ENCODE measurements at regions not wholly inside any gene's neighbourhood (a gene's known extent, or its start where the extent isn't known, plus 50 kb on each side); places are given as distances from the start of the nearest gene placed in this dataset.
"Not testable (repeated sequence)": the region's sequence is repeated elsewhere in the genome, so short reads cannot be mapped to it uniquely, and the experiment has no call there.

- DNase-seq, result no peak
Measured at GRCh38 chr6:167408235-167408869, 83.5 kb downstream of the TTLL2 start.

GRCh38 chr6:167409079-167409478 is 84.2 kb downstream of the TTLL2 start:
- DNase-seq, result no peak

- DNase-seq, result no peak
Measured at GRCh38 chr6:167409694-167410093, 84.8 kb downstream of the TTLL2 start.

GRCh38 chr6:167410462-167410861 is 85.6 kb downstream of the TTLL2 start:
- no peak for DNase-seq

- DNase-seq, result no peak
Measured at GRCh38 chr6:167412506-167412905, 87.6 kb downstream of the TTLL2 start.

GRCh38 chr6:167415441-167415961 is 90.6 kb downstream of the TTLL2 start:
- no peak for DNase-seq

- no peak for DNase-seq
Measured at GRCh38 chr6:167416676-167417430, 92.0 kb downstream of the TTLL2 start.

- no peak for DNase-seq
Measured at GRCh38 chr6:167420177-167420576, 95.3 kb downstream of the TTLL2 start.

- DNase-seq, result no peak
Measured at GRCh38 chr6:167420858-167421766, 96.2 kb downstream of the TTLL2 start.

- not testable (repeated sequence) for DNase-seq
Measured at GRCh38 chr6:167421944-167422343, 97.1 kb downstream of the TTLL2 start.

- no peak for DNase-seq
Measured at GRCh38 chr6:167422934-167423333, 98.0 kb downstream of the TTLL2 start.

GRCh38 chr6:167424060-167424673 is 99.3 kb downstream of the TTLL2 start:
- no peak for DNase-seq

GRCh38 chr6:167424700-167425099 is 99.8 kb downstream of the TTLL2 start:
- DNase-seq, result no peak

GRCh38 chr6:167426084-167426483 is 101.2 kb downstream of the TTLL2 start:
- no peak for DNase-seq

GRCh38 chr6:167426651-167427050 is 101.8 kb downstream of the TTLL2 start:
- DNase-seq, result no peak

- DNase-seq, result no peak
Measured at GRCh38 chr6:167428664-167429333, 103.9 kb downstream of the TTLL2 start.

- no peak for DNase-seq
Measured at GRCh38 chr6:167429353-167429752, 104.5 kb downstream of the TTLL2 start.

GRCh38 chr6:167435209-167435728 is 110.4 kb downstream of the TTLL2 start:
- DNase-seq, result no peak

GRCh38 chr6:167437888-167438484 is 113.1 kb downstream of the TTLL2 start:
- no peak for DNase-seq

GRCh38 chr6:167441715-167442206 is 116.9 kb downstream of the TTLL2 start:
- no peak for DNase-seq

- no peak for DNase-seq
Measured at GRCh38 chr6:167442245-167442644, 117.4 kb downstream of the TTLL2 start.
